SH-SY5Y (cell line): ENCODE measurements at regions not wholly inside any gene's neighbourhood (a gene's known extent, or its start where the extent isn't known, plus 50 kb on each side); places are given as distances from the start of the nearest gene placed in this dataset.

Source experiments
- GATA2 ChIP-seq: IDR thresholded peaks from 2 replicates; pipeline ENCODE4 v1.6.1; 2011; ENCODE audit warnings: mild to moderate bottlenecking, low read depth, low read length
- GATA3 ChIP-seq: IDR thresholded peaks from 2 replicates; pipeline ENCODE4 v1.6.1; 2011; ENCODE audit warnings: low read depth, mild to moderate bottlenecking, low read length, moderate library complexity

DNA sequence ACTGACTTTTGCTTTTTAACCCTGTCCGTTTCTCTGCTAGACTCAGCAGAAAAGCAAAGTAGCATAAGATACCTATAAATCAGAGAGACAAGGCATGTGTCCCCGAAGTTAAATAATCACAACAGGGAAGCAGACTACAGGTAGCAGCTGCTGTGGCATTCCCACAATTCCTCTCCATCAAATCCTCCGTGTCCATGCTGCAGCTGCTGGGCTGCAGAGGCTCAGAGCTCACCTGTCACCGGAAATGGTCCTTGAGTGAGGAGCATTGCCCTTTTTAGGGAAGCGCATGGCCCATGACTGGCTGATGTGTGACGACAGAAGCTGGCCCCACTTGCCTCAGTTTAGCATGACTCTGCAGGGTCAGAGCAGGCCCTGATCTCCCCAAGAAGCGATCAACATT lies 125.0 kb downstream of the MSX2 start:
- TF ChIP-seq GATA2 (no peak), GATA3 (no peak)
